H1 (cell line): ENCODE measurements at regions not wholly inside any gene's neighbourhood (a gene's known extent, or its start where the extent isn't known, plus 50 kb on each side); places are given as distances from the start of the nearest gene placed in this dataset.

Experiments used
- BACH1 ChIP-seq: IDR thresholded peaks from 2 replicates; pipeline ENCODE4 v1.6.1; 2012; ENCODE audit warnings: low read length, improper control_type of control experiment
- CHD2 ChIP-seq: IDR thresholded peaks from 2 replicates; pipeline ENCODE4 v1.6.1; 2012; ENCODE audit warnings: low read length, improper control_type of control experiment
- EP300 ChIP-seq, 2 experiments: IDR thresholded peaks; 1 replicate in 1 of 2; 2 replicates in 1 of 2; pipeline ENCODE4 v1.6.1; 2011 to 2012; ENCODE audit warnings: low read depth in 2 of 2, low read length in 2 of 2, mild to moderate bottlenecking in 2 of 2, borderline replicate concordance in 1 of 2, inconsistent platforms in 1 of 2, moderate library complexity in 1 of 2
- EZH2 ChIP-seq: fragments of 200-600 bp; sonication (generic); IDR thresholded peaks from 2 replicates; pipeline ENCODE4 v1.7.1; 2012; ENCODE audit warnings: low read depth, mild to moderate bottlenecking, moderate library complexity, low read length, inconsistent platforms; ENCODE audit not compliant: severe bottlenecking
- JUND ChIP-seq: IDR thresholded peaks from 2 replicates; pipeline ENCODE4 v1.6.1; 2011; ENCODE audit warnings: mild to moderate bottlenecking, improper control_type of control experiment, low read length
- MAFK ChIP-seq: IDR thresholded peaks from 2 replicates; pipeline ENCODE4 v1.6.1; 2012; ENCODE audit warnings: low read depth, mild to moderate bottlenecking, improper control_type of control experiment, low read length
- POLR2A ChIP-seq, 2 experiments: IDR thresholded peaks; 1 replicate in 1 of 2; 2 replicates in 1 of 2; pipeline ENCODE4 v1.6.1; 2011; ENCODE audit warnings: low read depth in 2 of 2, low read length in 2 of 2, mild to moderate bottlenecking in 2 of 2; ENCODE audit errors: control extremely low read depth in 1 of 2
- POLR2AphosphoS5 ChIP-seq: IDR thresholded peaks from 2 replicates; pipeline ENCODE4 v1.6.1; 2011; ENCODE audit warnings: low read depth, low read length
- RFX5 ChIP-seq: IDR thresholded peaks from 2 replicates; pipeline ENCODE4 v1.6.1; 2011; ENCODE audit warnings: low read depth, low read length, improper control_type of control experiment, borderline replicate concordance
- SP2 ChIP-seq: IDR thresholded peaks from 2 replicates; pipeline ENCODE4 v1.6.1; 2012; ENCODE audit warnings: mild to moderate bottlenecking, low read length, inconsistent platforms
- TAF1 ChIP-seq: IDR thresholded peaks from 2 replicates; pipeline ENCODE4 v1.6.1; 2011; ENCODE audit warnings: mild to moderate bottlenecking, low read depth, low read length
- ZNF274 ChIP-seq: IDR thresholded peaks from 2 replicates; pipeline ENCODE4 v1.7.0; 2012; ENCODE audit warnings: low read length, borderline replicate concordance; ENCODE audit errors: extremely low read depth
- TF ChIP-seq, protein P1 (sequence below), 3 experiments: IDR thresholded peaks; 1 replicate in 2 of 3; 2 replicates in 1 of 3; pipeline versions ENCODE4 v1.5.1 to v1.6.1; 2011; ENCODE audit warnings: low read length in 3 of 3, mild to moderate bottlenecking in 3 of 3, inconsistent platforms in 2 of 3, low read depth in 1 of 3, moderate library complexity in 1 of 3; ENCODE audit not compliant: insufficient read depth in 1 of 3; ENCODE audit errors: control extremely low read depth in 1 of 3
- TF ChIP-seq, protein P2 (sequence below): IDR thresholded peaks from 2 replicates; pipeline ENCODE4 v1.6.1; 2012; ENCODE audit warnings: low read length, inconsistent platforms

DNA sequence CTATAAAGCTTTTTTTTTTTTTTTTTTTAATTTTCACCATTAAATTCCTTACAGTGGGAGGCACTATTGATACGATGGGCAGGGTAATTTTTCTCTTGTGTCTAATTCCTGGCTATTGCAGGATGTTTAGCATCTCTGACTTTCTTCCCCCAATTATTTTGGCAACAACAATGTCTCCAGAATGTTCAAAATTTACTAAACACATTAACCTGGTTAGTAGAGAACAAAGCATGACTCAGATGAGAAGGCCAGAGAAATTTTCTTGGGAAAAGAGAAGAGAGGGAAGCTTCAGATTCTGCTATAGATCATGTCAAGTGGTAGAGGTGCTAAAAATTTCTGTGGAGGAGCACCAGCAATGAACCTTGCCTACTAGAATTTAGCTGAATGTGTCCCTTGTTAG lies 171.5 kb upstream of the PRICKLE1 start:
- no peak for TF ChIP-seq RFX5
- no peak for TF ChIP-seq BACH1
- TF ChIP-seq, protein P1, sequence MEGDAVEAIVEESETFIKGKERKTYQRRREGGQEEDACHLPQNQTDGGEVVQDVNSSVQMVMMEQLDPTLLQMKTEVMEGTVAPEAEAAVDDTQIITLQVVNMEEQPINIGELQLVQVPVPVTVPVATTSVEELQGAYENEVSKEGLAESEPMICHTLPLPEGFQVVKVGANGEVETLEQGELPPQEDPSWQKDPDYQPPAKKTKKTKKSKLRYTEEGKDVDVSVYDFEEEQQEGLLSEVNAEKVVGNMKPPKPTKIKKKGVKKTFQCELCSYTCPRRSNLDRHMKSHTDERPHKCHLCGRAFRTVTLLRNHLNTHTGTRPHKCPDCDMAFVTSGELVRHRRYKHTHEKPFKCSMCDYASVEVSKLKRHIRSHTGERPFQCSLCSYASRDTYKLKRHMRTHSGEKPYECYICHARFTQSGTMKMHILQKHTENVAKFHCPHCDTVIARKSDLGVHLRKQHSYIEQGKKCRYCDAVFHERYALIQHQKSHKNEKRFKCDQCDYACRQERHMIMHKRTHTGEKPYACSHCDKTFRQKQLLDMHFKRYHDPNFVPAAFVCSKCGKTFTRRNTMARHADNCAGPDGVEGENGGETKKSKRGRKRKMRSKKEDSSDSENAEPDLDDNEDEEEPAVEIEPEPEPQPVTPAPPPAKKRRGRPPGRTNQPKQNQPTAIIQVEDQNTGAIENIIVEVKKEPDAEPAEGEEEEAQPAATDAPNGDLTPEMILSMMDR (IDR thresholded peaks at IDR 0.05; ENCODE audit: control extremely low read depth in 1 of 3, insufficient read depth in 1 of 3, low read depth in 1 of 3, low read length in 3 of 3), result no peak
- TF ChIP-seq SP2, result no peak
- no peak for TF ChIP-seq TAF1
- TF ChIP-seq EZH2, result no peak
- TF ChIP-seq POLR2AphosphoS5, result no peak
- TF ChIP-seq, protein P2, sequence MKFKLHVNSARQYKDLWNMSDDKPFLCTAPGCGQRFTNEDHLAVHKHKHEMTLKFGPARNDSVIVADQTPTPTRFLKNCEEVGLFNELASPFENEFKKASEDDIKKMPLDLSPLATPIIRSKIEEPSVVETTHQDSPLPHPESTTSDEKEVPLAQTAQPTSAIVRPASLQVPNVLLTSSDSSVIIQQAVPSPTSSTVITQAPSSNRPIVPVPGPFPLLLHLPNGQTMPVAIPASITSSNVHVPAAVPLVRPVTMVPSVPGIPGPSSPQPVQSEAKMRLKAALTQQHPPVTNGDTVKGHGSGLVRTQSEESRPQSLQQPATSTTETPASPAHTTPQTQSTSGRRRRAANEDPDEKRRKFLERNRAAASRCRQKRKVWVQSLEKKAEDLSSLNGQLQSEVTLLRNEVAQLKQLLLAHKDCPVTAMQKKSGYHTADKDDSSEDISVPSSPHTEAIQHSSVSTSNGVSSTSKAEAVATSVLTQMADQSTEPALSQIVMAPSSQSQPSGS, result no peak
- TF ChIP-seq EP300 (IDR thresholded peaks at IDR 0.05; ENCODE audit: borderline replicate concordance in 1 of 2, low read depth in 2 of 2, low read length in 2 of 2), result no peak
- TF ChIP-seq JUND, result no peak
- no peak for TF ChIP-seq CHD2
- TF ChIP-seq POLR2A (IDR thresholded peaks at IDR 0.05; ENCODE audit: control extremely low read depth in 1 of 2, low read depth in 2 of 2, low read length in 2 of 2), result no peak
- TF ChIP-seq ZNF274, result no peak
- no peak for TF ChIP-seq MAFK
